Liver (tissue), 8 donors: ENCODE measurements at regions not wholly inside any gene's neighbourhood (a gene's known extent, or its start where the extent isn't known, plus 50 kb on each side); places are given as distances from the start of the nearest gene placed in this dataset.

Experiments used
- DNase-seq: peaks from one replicate; pipeline ENCODE4 v3.0.0-alpha.2; 2017; ENCODE audit warnings: low spot score
- H3K27ac ChIP-seq, 2 donors: one replicate each; pipeline ENCODE4 v1.7.0; 2013; ENCODE audit warnings: inconsistent platforms in 2 of 2, low read length in 2 of 2, control low read depth in 1 of 2, low read depth in 1 of 2, mild to moderate bottlenecking in 1 of 2
- H3K27me3 ChIP-seq, 4 donors: one replicate each; pipeline versions ENCODE4 v1.6.1 to v1.7.0; 2013; ENCODE audit warnings: low read length in 3 of 4, inconsistent platforms in 1 of 4, mild to moderate bottlenecking in 1 of 4, moderate library complexity in 1 of 4; ENCODE audit not compliant: control insufficient read depth in 4 of 4, insufficient read depth in 4 of 4
- H3K36me3 ChIP-seq, 4 donors: one replicate each; pipeline versions ENCODE4 v1.6.1 to v1.7.0; 2013; ENCODE audit warnings: low read length in 3 of 4, mild to moderate bottlenecking in 3 of 4, low read depth in 1 of 4, moderate library complexity in 1 of 4; ENCODE audit not compliant: control insufficient read depth in 4 of 4, insufficient read depth in 3 of 4
- H3K4me1 ChIP-seq, 4 donors: one replicate each; pipeline versions ENCODE4 v1.6.1 to v1.7.0; 2013; ENCODE audit warnings: low read length in 3 of 4, mild to moderate bottlenecking in 3 of 4, moderate library complexity in 1 of 4; ENCODE audit not compliant: control insufficient read depth in 4 of 4, insufficient read depth in 4 of 4
- H3K4me3 ChIP-seq, 3 donors: one replicate each; pipeline versions ENCODE4 v1.6.1 to v1.7.0; 2013; ENCODE audit warnings: low read length in 3 of 3, control low read depth in 1 of 3, low read depth in 1 of 3, mild to moderate bottlenecking in 1 of 3
- H3K9ac ChIP-seq, 2 donors: one replicate each; pipeline ENCODE4 v1.7.0; 2013; ENCODE audit warnings: low read length in 2 of 2, mild to moderate bottlenecking in 2 of 2, moderate library complexity in 2 of 2, control low read depth in 1 of 2, low read depth in 1 of 2
- H3K9me3 ChIP-seq, 4 donors: one replicate each; pipeline versions ENCODE4 v1.6.1 to v1.7.0; 2013; ENCODE audit warnings: low read length in 3 of 4; ENCODE audit not compliant: control insufficient read depth in 4 of 4
- ATF3 ChIP-seq: IDR thresholded peaks from 2 replicates; pipeline ENCODE4 v1.6.1; 2016; ENCODE audit warnings: antibody characterized with exemption
- CTCF ChIP-seq: fragments of 150-350 bp; IDR thresholded peaks from 2 replicates; pipeline ENCODE4 v1.5.1; 2017; ENCODE audit warnings: improper control_type of control experiment, low read depth, low read length; ENCODE audit not compliant: missing input control
- EGR1 ChIP-seq, 2 donors: IDR thresholded peaks; 2 replicates each; pipeline ENCODE4 v1.6.1; 2016 to 2018; ENCODE audit warnings: antibody characterized with exemption in 2 of 2, low read depth in 2 of 2
- FOXA1 ChIP-seq: IDR thresholded peaks from 2 replicates; pipeline ENCODE4 v1.6.1; 2016; ENCODE audit warnings: antibody characterized with exemption
- FOXA2 ChIP-seq: IDR thresholded peaks from 2 replicates; pipeline ENCODE4 v1.6.1; 2016; ENCODE audit warnings: antibody characterized with exemption
- GABPA ChIP-seq, 2 donors: IDR thresholded peaks in 1 of 2; conservative IDR thresholded peaks in 1 of 2; 2 replicates each; pipeline ENCODE4 v1.6.1; 2016; ENCODE audit warnings: antibody characterized with exemption in 2 of 2, mild to moderate bottlenecking in 1 of 2, moderate library complexity in 1 of 2
- HNF4A ChIP-seq, 2 donors: conservative IDR thresholded peaks; 2 replicates each; pipeline ENCODE4 v1.6.1; 2016; ENCODE audit warnings: antibody characterized with exemption in 2 of 2, mild to moderate bottlenecking in 2 of 2
- HNF4G ChIP-seq: IDR thresholded peaks from 2 replicates; pipeline ENCODE4 v1.6.1; 2016; ENCODE audit warnings: antibody characterized with exemption
- JUND ChIP-seq, 2 donors: IDR thresholded peaks; 2 replicates each; pipeline ENCODE4 v1.6.1; 2016; ENCODE audit warnings: antibody characterized with exemption in 2 of 2
- MAX ChIP-seq: IDR thresholded peaks from 2 replicates; pipeline ENCODE4 v1.6.1; 2016; ENCODE audit warnings: antibody characterized with exemption
- NR2F2 ChIP-seq: IDR thresholded peaks from 2 replicates; pipeline ENCODE4 v1.6.1; 2016; ENCODE audit warnings: antibody characterized with exemption
- RAD21 ChIP-seq, 2 donors: IDR thresholded peaks; 2 replicates each; pipeline ENCODE4 v1.6.1; 2016; ENCODE audit warnings: antibody characterized with exemption in 2 of 2, mild to moderate bottlenecking in 2 of 2
- REST ChIP-seq: IDR thresholded peaks from 2 replicates; pipeline ENCODE4 v1.6.1; 2016; ENCODE audit warnings: antibody characterized with exemption, mild to moderate bottlenecking
- RXRA ChIP-seq, 2 donors: IDR thresholded peaks; 2 replicates each; pipeline ENCODE4 v1.6.1; 2017 to 2018; ENCODE audit warnings: antibody characterized with exemption in 2 of 2, mild to moderate bottlenecking in 1 of 2
- SP1 ChIP-seq: IDR thresholded peaks from 2 replicates; pipeline ENCODE4 v1.6.1; 2018; ENCODE audit warnings: antibody characterized with exemption, mild to moderate bottlenecking
- TAF1 ChIP-seq: conservative IDR thresholded peaks from 2 replicates; pipeline ENCODE4 v1.6.1; 2016; ENCODE audit warnings: antibody characterized with exemption, mild to moderate bottlenecking
- YY1 ChIP-seq: IDR thresholded peaks from 2 replicates; pipeline ENCODE4 v1.6.1; 2016; ENCODE audit warnings: antibody characterized with exemption, mild to moderate bottlenecking
- ZBTB33 ChIP-seq: IDR thresholded peaks from 2 replicates; pipeline ENCODE4 v1.6.1; 2016; ENCODE audit warnings: antibody characterized with exemption
- WGBS: extraction: QIAGEN DNeasy Blood & Tissue Kit; methylation state at CpG from one replicate; pipeline ENCODE4 v1.1.7; 2013; 5-methylcytosine and 5-hydroxymethylcytosine counted together
- donor health status: healthy.
- donor health status: healthy.
- donor health status: healthy.
- donor health status: healthy.
- donor health status: healthy.

GRCh38 chr4:160847228-160847627 is 1316.6 kb downstream of the FSTL5 start:
- 82% methylated on average over 1 of the region's 1 CpG for WGBS
- H3K4me1 ChIP-seq = no peaks in the 10 kb centered on the region
- H3K9ac ChIP-seq = no peak overlapping the region
- DNase-seq = no peak
- no peak overlapping the region for H3K27ac ChIP-seq
- no peak overlapping the region for H3K4me3 ChIP-seq
- H3K36me3 ChIP-seq = no peaks in the 10 kb centered on the region
- TF ChIP-seq REST (no peak), JUND (IDR thresholded peaks at IDR 0.05) (no peak), FOXA1 (no peak), NR2F2 (no peak), SP1 (no peak), RAD21 (IDR thresholded peaks at IDR 0.05) (no peak), RXRA (IDR thresholded peaks at IDR 0.05) (no peak), ATF3 (no peak), HNF4A (conservative IDR thresholded peaks at IDR 0.05) (no peak), ZBTB33 (no peak), TAF1 (no peak)
- no peaks in the 10 kb centered on the region for H3K9me3 ChIP-seq
- no peaks in the 10 kb centered on the region for H3K27me3 ChIP-seq

GRCh38 chr4:160848489-160848888 is 1315.3 kb downstream of the FSTL5 start:
- no peaks in the 10 kb centered on the region for H3K9me3 ChIP-seq
- H3K4me1 ChIP-seq = no peaks in the 10 kb centered on the region
- H3K27ac ChIP-seq = no peak overlapping the region
- no peak overlapping the region for H3K4me3 ChIP-seq
- H3K27me3 ChIP-seq = no peaks in the 10 kb centered on the region
- no peak for DNase-seq
- no peak overlapping the region for H3K9ac ChIP-seq
- WGBS = 48% methylated on average over 4 of the region's 4 CpGs
- H3K36me3 ChIP-seq = no peaks in the 10 kb centered on the region
- no peak for TF ChIP-seq ATF3
- no peak for TF ChIP-seq CTCF
- TF ChIP-seq REST = no peak
- TF ChIP-seq EGR1 (IDR thresholded peaks at IDR 0.05; ENCODE audit: low read depth in 2 of 2) = no peak
- TF ChIP-seq SP1 = no peak
- no peak for TF ChIP-seq RXRA (IDR thresholded peaks at IDR 0.05)
- TF ChIP-seq ZBTB33 = no peak
- TF ChIP-seq MAX = no peak
- TF ChIP-seq FOXA1 = no peak
- no peak for TF ChIP-seq JUND (IDR thresholded peaks at IDR 0.05)
- no peak for TF ChIP-seq HNF4G
- no peak for TF ChIP-seq NR2F2
- no peak for TF ChIP-seq HNF4A (conservative IDR thresholded peaks at IDR 0.05)
- TF ChIP-seq FOXA2 = no peak
- no peak for TF ChIP-seq TAF1
- no peak for TF ChIP-seq RAD21 (IDR thresholded peaks at IDR 0.05)
- no peak for TF ChIP-seq GABPA (IDR thresholded peaks at IDR 0.05 in 1 of 2, conservative IDR thresholded peaks at IDR 0.05 in 1 of 2)
- no peak for TF ChIP-seq YY1
